ENCODE measurements at regions not wholly inside any gene's neighbourhood (a gene's known extent, or its start where the extent isn't known, plus 50 kb on each side); places are given as distances from the start of the nearest gene placed in this dataset.

DNA sequence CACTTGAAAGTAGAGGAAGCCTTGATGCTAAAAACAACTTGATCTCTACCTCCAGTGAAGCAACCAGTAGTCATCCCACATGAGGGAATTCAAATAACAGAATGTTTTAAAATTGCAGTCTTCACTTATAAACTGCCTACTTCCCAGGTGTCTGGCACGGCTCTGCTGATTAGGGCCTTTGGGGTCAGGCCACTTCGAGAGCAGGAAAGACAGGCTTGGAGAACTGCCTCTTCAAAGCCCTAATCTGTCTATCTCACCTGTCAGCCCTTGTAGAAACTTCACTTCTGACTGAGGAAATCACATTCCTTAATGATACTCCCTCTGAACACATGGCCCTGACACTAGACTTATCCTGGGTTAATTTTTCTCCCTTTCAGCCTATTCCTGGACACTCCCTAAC lies 458.6 kb downstream of the TENT5A start:
- H2BK15ac ChIP-seq (ENCODE audit: low read length): no peak overlapping the region
- H2BK5ac ChIP-seq (ENCODE audit: low read length): no peak overlapping the region
- H3K14ac ChIP-seq (ENCODE audit: low read length): no peak overlapping the region
- no peak overlapping the region for H2AFZ ChIP-seq (ENCODE audit: low read length)
- H3K4ac ChIP-seq (ENCODE audit: low read length): no peak overlapping the region
- H4K8ac ChIP-seq (ENCODE audit: low read depth, low read length): no peak overlapping the region
- H3K4me3 ChIP-seq (ENCODE audit: low read length in 2 of 2): no peak overlapping the region
- H3K9ac ChIP-seq (ENCODE audit: low read depth, low read length, poor library complexity): no peak overlapping the region
- no peak overlapping the region for H2AK5ac ChIP-seq (ENCODE audit: low read depth, low read length)
- H2BK12ac ChIP-seq (ENCODE audit: low read length): no peak overlapping the region
- H4K91ac ChIP-seq (ENCODE audit: low read depth, low read length, poor library complexity): no peak overlapping the region
- no peaks in the 10 kb centered on the region for H3K9me3 ChIP-seq (replicated peaks in 1 of 2; ENCODE audit: control insufficient read depth in 2 of 2, insufficient read depth in 1 of 2, low read depth in 1 of 2, low read length in 2 of 2)
- H3K23ac ChIP-seq (ENCODE audit: low read depth, low read length, poor library complexity): no peak overlapping the region
- H3K18ac ChIP-seq (ENCODE audit: low read length): no peak overlapping the region
- H3K4me2 ChIP-seq (ENCODE audit: insufficient read depth, low read length, poor library complexity, severe bottlenecking): no peak overlapping the region
- no peak for DNase-seq (ENCODE audit: low spot score)
- no peak overlapping the region for H2BK120ac ChIP-seq (ENCODE audit: low read depth, low read length)
- WGBS, 2 donors (ENCODE audit: extremely low coverage in 2 of 2, insufficient read length in 2 of 2, insufficient replicate concordance in 1 of 2): no CpG with 5 or more reads among the region's 2 CpGs
- no peaks in the 10 kb centered on the region for H3K79me1 ChIP-seq (ENCODE audit: low read depth, low read length)
- H3K27ac ChIP-seq (replicated peaks; ENCODE audit: low read length): no peak overlapping the region
- no peaks in the 10 kb centered on the region for H3K36me3 ChIP-seq (replicated peaks in 1 of 2; ENCODE audit: control insufficient read depth in 2 of 2, insufficient read depth in 2 of 2, low read length in 2 of 2)
- H3K27me3 ChIP-seq (ENCODE audit: control insufficient read depth in 3 of 3, insufficient read depth in 3 of 3, low read depth in 1 of 3, low read length in 3 of 3): no peaks in the 10 kb centered on the region
- H3K4me1 ChIP-seq (ENCODE audit: control insufficient read depth in 2 of 2, insufficient read depth in 1 of 2, low read depth in 1 of 2, low read length in 2 of 2): no peaks in the 10 kb centered on the region

DNA sequence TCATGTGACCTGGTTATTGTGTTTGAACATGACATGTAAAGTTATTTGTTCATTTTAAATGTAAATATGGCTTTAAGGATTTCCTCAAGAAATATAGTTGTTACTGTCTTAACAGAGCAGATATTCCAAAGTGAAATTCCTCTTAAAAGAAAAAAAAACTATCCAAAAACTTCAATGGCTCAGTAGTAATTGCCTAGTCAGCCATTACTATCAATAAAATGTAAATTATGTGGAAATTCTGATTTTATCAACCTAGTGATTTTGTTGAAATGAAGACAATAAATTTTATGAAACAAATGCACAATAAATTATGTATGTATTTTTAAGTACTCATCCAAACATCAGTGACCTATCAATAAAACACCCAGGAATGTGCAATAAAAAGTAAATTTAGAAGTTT lies 463.3 kb downstream of the TENT5A start:
- Histone ChIP-seq H4K91ac (ENCODE audit: low read depth, low read length, poor library complexity) (no peak overlapping the region), H3K36me3 (replicated peaks in 1 of 2; ENCODE audit: control insufficient read depth in 2 of 2, insufficient read depth in 2 of 2, low read length in 2 of 2) (no peaks in the 10 kb centered on the region), H3K14ac (ENCODE audit: low read length) (no peak overlapping the region), H2BK5ac (ENCODE audit: low read length) (no peak overlapping the region), H2BK120ac (ENCODE audit: low read depth, low read length) (no peak overlapping the region), H2AFZ (ENCODE audit: low read length) (no peak overlapping the region), H3K4ac (ENCODE audit: low read length) (no peak overlapping the region), H3K4me1 (ENCODE audit: control insufficient read depth in 2 of 2, insufficient read depth in 1 of 2, low read depth in 1 of 2, low read length in 2 of 2) (no peaks in the 10 kb centered on the region), H2BK12ac (ENCODE audit: low read length) (no peak overlapping the region), H3K27me3 (ENCODE audit: control insufficient read depth in 3 of 3, insufficient read depth in 3 of 3, low read depth in 1 of 3, low read length in 3 of 3) (no peaks in the 10 kb centered on the region), H2AK5ac (ENCODE audit: low read depth, low read length) (no peak overlapping the region), H3K18ac (ENCODE audit: low read length) (no peak overlapping the region), H2BK15ac (ENCODE audit: low read length) (no peak overlapping the region), H3K79me1 (ENCODE audit: low read depth, low read length) (no peaks in the 10 kb centered on the region), H3K23ac (ENCODE audit: low read depth, low read length, poor library complexity) (no peak overlapping the region), H3K9me3 (replicated peaks in 1 of 2; ENCODE audit: control insufficient read depth in 2 of 2, insufficient read depth in 1 of 2, low read depth in 1 of 2, low read length in 2 of 2) (no peaks in the 10 kb centered on the region), H4K8ac (ENCODE audit: low read depth, low read length) (no peak overlapping the region), H3K27ac (replicated peaks; ENCODE audit: low read length) (no peak overlapping the region), H3K4me3 (ENCODE audit: low read length in 2 of 2) (no peak overlapping the region), H3K4me2 (ENCODE audit: insufficient read depth, low read length, poor library complexity, severe bottlenecking) (no peak overlapping the region), H3K9ac (ENCODE audit: low read depth, low read length, poor library complexity) (no peak overlapping the region)
- no peak for DNase-seq (ENCODE audit: low spot score)

GRCh38 chr6:81265106-81265505 lies 487.4 kb downstream of the TENT5A start:
- DNase-seq (ENCODE audit: low spot score): no peak
- WGBS, 2 donors (ENCODE audit: extremely low coverage in 2 of 2, insufficient read length in 2 of 2, insufficient replicate concordance in 1 of 2): no CpG with 5 or more reads among the region's 4 CpGs
- H2AK5ac ChIP-seq (ENCODE audit: low read depth, low read length): no peak overlapping the region
- no peaks in the 10 kb centered on the region for H3K9me3 ChIP-seq (replicated peaks in 1 of 2; ENCODE audit: control insufficient read depth in 2 of 2, insufficient read depth in 1 of 2, low read depth in 1 of 2, low read length in 2 of 2)
- H2BK5ac ChIP-seq (ENCODE audit: low read length): no peak overlapping the region
- H3K4me2 ChIP-seq (ENCODE audit: insufficient read depth, low read length, poor library complexity, severe bottlenecking): no peak overlapping the region
- H3K36me3 ChIP-seq (replicated peaks in 1 of 2; ENCODE audit: control insufficient read depth in 2 of 2, insufficient read depth in 2 of 2, low read length in 2 of 2): no peaks in the 10 kb centered on the region
- H3K4me1 ChIP-seq (ENCODE audit: control insufficient read depth in 2 of 2, insufficient read depth in 1 of 2, low read depth in 1 of 2, low read length in 2 of 2): no peaks in the 10 kb centered on the region
- no peak overlapping the region for H2AFZ ChIP-seq (ENCODE audit: low read length)
- no peak overlapping the region for H3K23ac ChIP-seq (ENCODE audit: low read depth, low read length, poor library complexity)
- H3K14ac ChIP-seq (ENCODE audit: low read length): no peak overlapping the region
- H3K27ac ChIP-seq (replicated peaks; ENCODE audit: low read length): no peak overlapping the region
- no peaks in the 10 kb centered on the region for H3K79me1 ChIP-seq (ENCODE audit: low read depth, low read length)
- no peak overlapping the region for H3K9ac ChIP-seq (ENCODE audit: low read depth, low read length, poor library complexity)
- no peak overlapping the region for H4K91ac ChIP-seq (ENCODE audit: low read depth, low read length, poor library complexity)
- H3K4ac ChIP-seq (ENCODE audit: low read length): no peak overlapping the region
- no peak overlapping the region for H2BK15ac ChIP-seq (ENCODE audit: low read length)
- no peak overlapping the region for H2BK12ac ChIP-seq (ENCODE audit: low read length)
- H3K4me3 ChIP-seq (ENCODE audit: low read length in 2 of 2): no peak overlapping the region
- no peak overlapping the region for H4K8ac ChIP-seq (ENCODE audit: low read depth, low read length)
- no peak overlapping the region for H3K18ac ChIP-seq (ENCODE audit: low read length)
- H3K27me3 ChIP-seq (ENCODE audit: control insufficient read depth in 3 of 3, insufficient read depth in 3 of 3, low read depth in 1 of 3, low read length in 3 of 3): no peaks in the 10 kb centered on the region
- no peak overlapping the region for H2BK120ac ChIP-seq (ENCODE audit: low read depth, low read length)

- Histone ChIP-seq H3K14ac (ENCODE audit: low read length) (no peak overlapping the region), H3K18ac (ENCODE audit: low read length) (peak overlapping the region; percentile 67), H3K79me1 (ENCODE audit: low read depth, low read length) (no peaks in the 10 kb centered on the region), H4K91ac (ENCODE audit: low read depth, low read length, poor library complexity) (no peak overlapping the region), H3K9ac (ENCODE audit: low read depth, low read length, poor library complexity) (no peak overlapping the region), H2BK5ac (ENCODE audit: low read length) (no peak overlapping the region), H4K8ac (ENCODE audit: low read depth, low read length) (no peak overlapping the region), H2AFZ (ENCODE audit: low read length) (no peak overlapping the region), H2BK15ac (ENCODE audit: low read length) (no peak overlapping the region), H3K23ac (ENCODE audit: low read depth, low read length, poor library complexity) (no peak overlapping the region), H3K4me3 (ENCODE audit: low read length in 2 of 2) (no peak overlapping the region), H3K36me3 (replicated peaks in 1 of 2; ENCODE audit: control insufficient read depth in 2 of 2, insufficient read depth in 2 of 2, low read length in 2 of 2) (no peaks in the 10 kb centered on the region), H3K27me3 (ENCODE audit: control insufficient read depth in 3 of 3, insufficient read depth in 3 of 3, low read depth in 1 of 3, low read length in 3 of 3) (no peaks in the 10 kb centered on the region), H3K4me1 (ENCODE audit: control insufficient read depth in 2 of 2, insufficient read depth in 1 of 2, low read depth in 1 of 2, low read length in 2 of 2) (no peaks in the 10 kb centered on the region), H2AK5ac (ENCODE audit: low read depth, low read length) (no peak overlapping the region), H2BK120ac (ENCODE audit: low read depth, low read length) (no peak overlapping the region), H3K4ac (ENCODE audit: low read length) (no peak overlapping the region), H3K27ac (replicated peaks; ENCODE audit: low read length) (no peak overlapping the region), H3K4me2 (ENCODE audit: insufficient read depth, low read length, poor library complexity, severe bottlenecking) (no peak overlapping the region), H2BK12ac (ENCODE audit: low read length) (no peak overlapping the region), H3K9me3 (replicated peaks in 1 of 2; ENCODE audit: control insufficient read depth in 2 of 2, insufficient read depth in 1 of 2, low read depth in 1 of 2, low read length in 2 of 2) (no peaks in the 10 kb centered on the region)
- WGBS, 2 donors (ENCODE audit: extremely low coverage in 2 of 2, insufficient read length in 2 of 2, insufficient replicate concordance in 1 of 2): no CpG with 5 or more reads among the region's 17 CpGs
- DNase-seq (ENCODE audit: low spot score): no peak
These were observed 488.8 kb downstream of the TENT5A start for GRCh38 chr6:81263531-81264168.

Measured in neuronal stem cell (in vitro differentiated cells).